ENCODE measurements at regions not wholly inside any gene's neighbourhood (a gene's known extent, or its start where the extent isn't known, plus 50 kb on each side); places are given as distances from the start of the nearest gene placed in this dataset.

- no peak overlapping the region for H3K4me2 ChIP-seq (ENCODE audit: low read length)
- BruUV-seq (replicated peaks) = no TSS peak
- H3K27ac ChIP-seq (ENCODE audit: low read depth, low read length, poor library complexity, severe bottlenecking) = no peak overlapping the region
- no peaks in the 10 kb centered on the region for H3K9me3 ChIP-seq (ENCODE audit: low read length)
- no peaks in the 10 kb centered on the region for H3K9me2 ChIP-seq (ENCODE audit: insufficient read depth, low read length)
- H3K36me3 ChIP-seq (ENCODE audit: insufficient read depth, low read length) = no peaks in the 10 kb centered on the region
- ChIA-PET POLR2A (no interaction called here), CTCF (ENCODE audit: unreplicated experiment) (no interaction called here)
- no peaks in the 10 kb centered on the region for H3K4me1 ChIP-seq (ENCODE audit: insufficient read depth, low read length, poor library complexity, severe bottlenecking)
- H3K4me3 ChIP-seq (ENCODE audit: low read depth, low read length, poor library complexity, severe bottlenecking) = no peak overlapping the region
- intact Hi-C loops (cut with micrococcal nuclease; ENCODE audit: unreplicated experiment) = no loop called here
- no peak for DNase-seq (ENCODE audit: low spot score)
- TF ChIP-seq CTCF (conservative IDR thresholded peaks at IDR 0.05; ENCODE audit: low read length) = no peak
- TF ChIP-seq EZH2phosphoT487 (IDR thresholded peaks at IDR 0.05; ENCODE audit: borderline replicate concordance, low read depth, low read length) = no peak
- no peaks in the 10 kb centered on the region for H4K20me1 ChIP-seq (ENCODE audit: insufficient read depth, low read length)
- no peak overlapping the region for H2AFZ ChIP-seq (ENCODE audit: low read length)
- H3K79me2 ChIP-seq (ENCODE audit: insufficient read depth, low read depth, low read length) = no peaks in the 10 kb centered on the region
These were observed 736.5 kb downstream of the CETN3 start for GRCh38 chr5:89673019-89673418.

- no peaks in the 10 kb centered on the region for H3K36me3 ChIP-seq (ENCODE audit: insufficient read depth, low read length)
- no peak for TF ChIP-seq CTCF (conservative IDR thresholded peaks at IDR 0.05; ENCODE audit: low read length)
- TF ChIP-seq EZH2phosphoT487 (IDR thresholded peaks at IDR 0.05; ENCODE audit: borderline replicate concordance, low read depth, low read length) = no peak
- POLR2A ChIA-PET = no interaction called here
- intact Hi-C loops (cut with micrococcal nuclease; ENCODE audit: unreplicated experiment) = no loop called here
- no peaks in the 10 kb centered on the region for H3K9me3 ChIP-seq (ENCODE audit: low read length)
- H4K20me1 ChIP-seq (ENCODE audit: insufficient read depth, low read length) = no peaks in the 10 kb centered on the region
- no peaks in the 10 kb centered on the region for H3K79me2 ChIP-seq (ENCODE audit: insufficient read depth, low read depth, low read length)
- no TSS peak for BruUV-seq (replicated peaks)
- CTCF ChIA-PET (ENCODE audit: unreplicated experiment) = no interaction called here
- H3K4me2 ChIP-seq (ENCODE audit: low read length) = no peak overlapping the region
- no peak overlapping the region for H3K27ac ChIP-seq (ENCODE audit: low read depth, low read length, poor library complexity, severe bottlenecking)
- H3K4me3 ChIP-seq (ENCODE audit: low read depth, low read length, poor library complexity, severe bottlenecking) = no peak overlapping the region
- DNase-seq (ENCODE audit: low spot score) = no peak
- H3K4me1 ChIP-seq (ENCODE audit: insufficient read depth, low read length, poor library complexity, severe bottlenecking) = no peaks in the 10 kb centered on the region
- H3K9me2 ChIP-seq (ENCODE audit: insufficient read depth, low read length) = no peaks in the 10 kb centered on the region
- H2AFZ ChIP-seq (ENCODE audit: low read length) = no peak overlapping the region
These were observed 740.7 kb downstream of the CETN3 start for GRCh38 chr5:89668821-89669220.

- H3K36me3 ChIP-seq (ENCODE audit: insufficient read depth, low read length) = no peaks in the 10 kb centered on the region
- no peaks in the 10 kb centered on the region for H3K79me2 ChIP-seq (ENCODE audit: insufficient read depth, low read depth, low read length)
- H2AFZ ChIP-seq (ENCODE audit: low read length) = no peak overlapping the region
- no peak for DNase-seq (ENCODE audit: low spot score)
- H4K20me1 ChIP-seq (ENCODE audit: insufficient read depth, low read length) = no peaks in the 10 kb centered on the region
- H3K4me3 ChIP-seq (ENCODE audit: low read depth, low read length, poor library complexity, severe bottlenecking) = no peak overlapping the region
- CTCF ChIA-PET (ENCODE audit: unreplicated experiment) = no interaction called here
- POLR2A ChIA-PET = no interaction called here
- no peak overlapping the region for H3K4me2 ChIP-seq (ENCODE audit: low read length)
- intact Hi-C loops (cut with micrococcal nuclease; ENCODE audit: unreplicated experiment) = no loop called here
- TF ChIP-seq EZH2phosphoT487 (IDR thresholded peaks at IDR 0.05; ENCODE audit: borderline replicate concordance, low read depth, low read length) = no peak
- no peak for TF ChIP-seq CTCF (conservative IDR thresholded peaks at IDR 0.05; ENCODE audit: low read length)
- no peaks in the 10 kb centered on the region for H3K9me2 ChIP-seq (ENCODE audit: insufficient read depth, low read length)
- no peak overlapping the region for H3K27ac ChIP-seq (ENCODE audit: low read depth, low read length, poor library complexity, severe bottlenecking)
- no peaks in the 10 kb centered on the region for H3K4me1 ChIP-seq (ENCODE audit: insufficient read depth, low read length, poor library complexity, severe bottlenecking)
- BruUV-seq (replicated peaks) = no TSS peak
- H3K9me3 ChIP-seq (ENCODE audit: low read length) = no peaks in the 10 kb centered on the region
These were observed 747.1 kb downstream of the CETN3 start for GRCh38 chr5:89662499-89662898.

Measured in OCI-LY7 (cell line).